Smooth muscle cell (in vitro differentiated cells): ENCODE measurements at regions not wholly inside any gene's neighbourhood (a gene's known extent, or its start where the extent isn't known, plus 50 kb on each side); places are given as distances from the start of the nearest gene placed in this dataset.

Experiments
- DNase-seq: peaks from one replicate; lab custom pipeline; 2025; ENCODE audit not compliant: unreplicated experiment; lab: John Stamatoyannopoulos, UW
- H2AFZ ChIP-seq: fragments of 200-600 bp; sonication (generic); 2 replicates; pipeline ENCODE4 v1.6.0; 2016; ENCODE audit warnings: antibody characterized with exemption, low read depth, mild to moderate bottlenecking
- H3F3A ChIP-seq: fragments of 200-600 bp; sonication (generic); 2 replicates; pipeline ENCODE4 v1.6.0; 2017; ENCODE audit warnings: antibody characterized with exemption, low read depth
- H3K27ac ChIP-seq: fragments of 200-600 bp; sonication (generic); 2 replicates; pipeline ENCODE4 v1.5.1; 2016; ENCODE audit warnings: low read depth, mild to moderate bottlenecking
- H3K27me3 ChIP-seq: fragments of 200-600 bp; sonication (generic); 2 replicates; pipeline ENCODE4 v1.6.1; 2016; ENCODE audit warnings: low read depth, mild to moderate bottlenecking
- H3K36me3 ChIP-seq: fragments of 200-600 bp; sonication (generic); 2 replicates; pipeline ENCODE4 v1.5.1; 2016; ENCODE audit warnings: low read depth
- H3K4me1 ChIP-seq: fragments of 200-600 bp; sonication (generic); 2 replicates; pipeline ENCODE4 v1.5.1; 2016; ENCODE audit warnings: low read depth
- H3K4me2 ChIP-seq: fragments of 200-600 bp; sonication (generic); 2 replicates; pipeline ENCODE4 v1.6.0; 2016; ENCODE audit warnings: mild to moderate bottlenecking
- H3K4me3 ChIP-seq: fragments of 200-600 bp; sonication (generic); 2 replicates; pipeline ENCODE4 v1.5.1; 2016; ENCODE audit warnings: mild to moderate bottlenecking
- H3K79me2 ChIP-seq: fragments of 200-600 bp; sonication (generic); 2 replicates; pipeline ENCODE4 v1.6.0; 2016; ENCODE audit warnings: low read depth, mild to moderate bottlenecking
- H3K9ac ChIP-seq: fragments of 200-600 bp; sonication (generic); 2 replicates; pipeline ENCODE4 v1.6.0; 2016; ENCODE audit warnings: low read depth
- H3K9me3 ChIP-seq: fragments of 200-600 bp; sonication (generic); replicated peaks from 2 replicates; pipeline ENCODE4 v1.5.1; 2016; ENCODE audit warnings: low read depth
- H4K20me1 ChIP-seq: fragments of 200-600 bp; sonication (generic); 2 replicates; pipeline ENCODE4 v1.6.0; 2016; ENCODE audit warnings: low read depth
- CTCF ChIP-seq: fragments of 200-600 bp; sonication (generic); IDR thresholded peaks from 2 replicates; pipeline ENCODE4 v1.5.1; 2017; ENCODE audit warnings: borderline replicate concordance, mild to moderate bottlenecking, antibody characterized with exemption; ENCODE audit not compliant: insufficient read depth, poor library complexity, severe bottlenecking
- WGBS: methylation state at CpG from one replicate; pipeline ENCODE4 v1.1.7; 2016; ENCODE audit warnings: low lambda C conversion rate; 5-methylcytosine and 5-hydroxymethylcytosine counted together

DNA sequence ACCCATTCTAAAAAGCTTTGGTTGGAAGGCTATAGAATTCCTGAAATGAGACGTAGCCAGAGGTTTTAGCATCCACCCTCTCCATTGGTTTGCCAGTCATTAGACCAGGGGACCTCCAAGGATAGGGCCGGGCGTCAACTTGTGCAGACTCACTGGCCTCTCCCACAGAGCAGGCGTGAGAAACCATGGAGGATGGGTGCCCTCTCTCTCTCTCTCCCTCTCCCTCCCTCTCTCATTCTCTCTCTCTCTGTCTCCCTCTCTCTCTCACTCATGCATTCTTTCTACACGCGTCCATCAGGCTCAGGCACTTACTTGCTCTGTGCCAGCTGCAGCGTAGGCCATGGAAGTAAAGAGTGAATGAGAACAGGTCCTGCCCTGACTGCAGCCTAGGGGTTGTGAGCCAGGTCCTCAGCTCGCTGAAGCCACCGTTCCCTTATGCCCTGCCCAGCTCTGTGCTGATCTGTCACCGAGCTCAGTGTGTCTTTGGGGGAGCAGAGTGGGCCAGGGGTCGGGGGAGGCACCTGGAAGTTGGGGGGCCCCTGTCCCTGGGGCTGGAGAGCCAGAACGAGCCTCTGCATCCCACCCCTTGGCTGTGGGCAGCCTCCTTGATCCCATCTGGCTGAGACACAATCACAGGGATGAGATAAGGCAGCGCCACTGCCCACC is 304.4 kb upstream of the HS6ST1 start:
- H3K9me3 ChIP-seq, result no peaks in the 10 kb centered on the region
- no peak overlapping the region for H3K4me3 ChIP-seq
- H3K4me1 ChIP-seq, result peaks cover 8% of the 10 kb centered on the region
- no peaks in the 10 kb centered on the region for H3F3A ChIP-seq
- TF ChIP-seq CTCF, result no peak
- H3K36me3 ChIP-seq, result no peaks in the 10 kb centered on the region
- H3K79me2 ChIP-seq, result no peaks in the 10 kb centered on the region
- no peaks in the 10 kb centered on the region for H3K27me3 ChIP-seq
- no peak overlapping the region for H3K9ac ChIP-seq
- H2AFZ ChIP-seq, result no peak overlapping the region
- H3K27ac ChIP-seq, result no peak overlapping the region
- H4K20me1 ChIP-seq, result no peaks in the 10 kb centered on the region
- no peak for DNase-seq
- 84% methylated on average over 13 of the region's 13 CpGs for WGBS
- H3K4me2 ChIP-seq, result peak overlapping the region; percentile 51

- no peak for TF ChIP-seq CTCF
- Histone ChIP-seq H3K4me2 (peak overlapping the region; percentile 51), H3K79me2 (no peaks in the 10 kb centered on the region), H3K4me1 (peaks cover 8% of the 10 kb centered on the region), H3K4me3 (no peak overlapping the region), H3K27me3 (no peaks in the 10 kb centered on the region), H3K27ac (no peak overlapping the region), H4K20me1 (no peaks in the 10 kb centered on the region), H3F3A (no peaks in the 10 kb centered on the region), H2AFZ (no peak overlapping the region), H3K9me3 (no peaks in the 10 kb centered on the region), H3K9ac (no peak overlapping the region), H3K36me3 (no peaks in the 10 kb centered on the region)
- WGBS, result 72% methylated on average over 15 of the region's 18 CpGs
- no peak for DNase-seq
Observed at GRCh38 chr2:128623776-128624761, 305.4 kb upstream of the HS6ST1 start.

DNA sequence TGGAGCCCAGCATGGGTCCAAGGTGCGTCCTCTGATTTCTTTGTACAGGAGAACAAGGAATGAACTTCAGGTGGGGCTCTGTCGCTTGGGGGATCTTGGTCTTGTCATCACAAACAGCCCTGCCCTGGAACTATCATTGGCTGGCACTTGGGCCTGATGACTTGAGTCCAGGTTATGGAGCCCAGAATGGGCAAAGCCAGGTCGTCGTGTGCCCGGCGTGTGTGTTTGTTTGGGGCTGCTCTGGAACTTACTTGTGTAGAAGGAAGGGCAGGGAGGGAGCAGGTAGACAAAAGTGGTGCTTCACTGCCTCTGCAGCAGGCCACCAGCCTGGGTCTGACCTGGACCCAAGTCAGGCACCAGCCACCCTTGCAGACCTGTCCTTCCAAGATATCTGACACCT is 306.3 kb upstream of the HS6ST1 start:
- 98% methylated on average over 6 of the region's 6 CpGs for WGBS
- no peak overlapping the region for H3K27ac ChIP-seq
- H3K9me3 ChIP-seq, result no peaks in the 10 kb centered on the region
- no peak for TF ChIP-seq CTCF
- H2AFZ ChIP-seq, result no peak overlapping the region
- no peaks in the 10 kb centered on the region for H3K36me3 ChIP-seq
- H3K4me2 ChIP-seq, result no peak overlapping the region
- H3K79me2 ChIP-seq, result no peaks in the 10 kb centered on the region
- no peaks in the 10 kb centered on the region for H4K20me1 ChIP-seq
- no peak overlapping the region for H3K9ac ChIP-seq
- no peak overlapping the region for H3K4me3 ChIP-seq
- no peaks in the 10 kb centered on the region for H3F3A ChIP-seq
- H3K4me1 ChIP-seq, result peaks cover 8% of the 10 kb centered on the region
- DNase-seq, result no peak
- H3K27me3 ChIP-seq, result no peaks in the 10 kb centered on the region
